Keratinocyte (primary cell): ENCODE measurements at regions not wholly inside any gene's neighbourhood (a gene's known extent, or its start where the extent isn't known, plus 50 kb on each side); places are given as distances from the start of the nearest gene placed in this dataset.

ENCODE experiments used
- DNase-seq: peaks from one replicate; pipeline ENCODE4 v3.0.0-alpha.2; 2011; ENCODE audit warnings: low read depth, missing footprints, low spot score
- FAIRE-seq: peaks from 2 replicates; lab custom pipeline; 2011; peaks lifted over from hg19 to GRCh38; lab: Jason Lieb, UNC
- H2AFZ ChIP-seq: 2 replicates; pipeline ENCODE4 v1.6.0; 2012; ENCODE audit warnings: low read length, control low read depth, inconsistent platforms; ENCODE audit not compliant: control insufficient read depth
- H3K27ac ChIP-seq: 2 replicates; pipeline ENCODE4 v1.5.1; 2011; ENCODE audit warnings: low read length; ENCODE audit not compliant: control insufficient read depth, insufficient read depth
- H3K27me3 ChIP-seq: 3 replicates; pipeline ENCODE4 v1.6.0; 2011; ENCODE audit warnings: low read length; ENCODE audit not compliant: control insufficient read depth, insufficient read depth; ENCODE audit errors: extremely low read depth
- H3K36me3 ChIP-seq, 2 experiments: 2 replicates in 1 of 2; 3 replicates in 1 of 2; pipeline ENCODE4 v1.5.1; 2011; ENCODE audit warnings: low read length in 2 of 2, mild to moderate bottlenecking in 1 of 2; ENCODE audit not compliant: control insufficient read depth in 2 of 2, insufficient read depth in 2 of 2; ENCODE audit errors: extremely low read depth in 1 of 2
- H3K4me1 ChIP-seq: 3 replicates; pipeline ENCODE4 v1.5.1; 2011; ENCODE audit warnings: low read length; ENCODE audit not compliant: control insufficient read depth, insufficient read depth; ENCODE audit errors: extremely low read depth
- H3K4me2 ChIP-seq: 3 replicates; pipeline ENCODE4 v1.6.0; 2011; ENCODE audit warnings: low read depth, low read length; ENCODE audit not compliant: control insufficient read depth, insufficient read depth; ENCODE audit errors: extremely low read depth
- H3K4me3 ChIP-seq, 3 experiments: fragments of 200-600 bp in 1 of 3; sonication (generic) in 1 of 3; 2 replicates in 2 of 3; 3 replicates in 1 of 3; pipeline ENCODE4 v1.5.1; 2011 to 2016; ENCODE audit warnings: low read length in 3 of 3, mild to moderate bottlenecking in 3 of 3, control low read depth in 2 of 3, inconsistent platforms in 1 of 3, low read depth in 1 of 3, mixed read lengths in 1 of 3, mixed run types in 1 of 3, moderate library complexity in 1 of 3; ENCODE audit not compliant: control insufficient read depth in 2 of 3, insufficient read depth in 2 of 3; ENCODE audit errors: extremely low read depth in 1 of 3
- H3K79me2 ChIP-seq: 2 replicates; pipeline ENCODE4 v1.6.0; 2012; ENCODE audit warnings: low read length; ENCODE audit not compliant: control insufficient read depth, insufficient read depth
- H3K9ac ChIP-seq: 3 replicates; pipeline ENCODE4 v1.6.0; 2011; ENCODE audit warnings: low read length; ENCODE audit not compliant: control insufficient read depth, insufficient read depth; ENCODE audit errors: extremely low read depth
- H3K9me1 ChIP-seq: 3 replicates; pipeline ENCODE4 v1.6.0; 2011; ENCODE audit warnings: low read length; ENCODE audit not compliant: control insufficient read depth, insufficient read depth; ENCODE audit errors: extremely low read depth
- H3K9me3 ChIP-seq: 2 replicates; pipeline ENCODE4 v1.5.1; 2012; ENCODE audit warnings: low read depth, low read length; ENCODE audit not compliant: control insufficient read depth
- H4K20me1 ChIP-seq: 3 replicates; pipeline ENCODE4 v1.6.0; 2011; ENCODE audit warnings: low read length; ENCODE audit not compliant: control insufficient read depth, insufficient read depth; ENCODE audit errors: extremely low read depth
- CTCF ChIP-seq, 3 experiments: IDR thresholded peaks in 1 of 3; conservative IDR thresholded peaks in 1 of 3; optimal IDR thresholded peaks in 1 of 3; 2 replicates in 2 of 3; 3 replicates in 1 of 3; pipeline versions ENCODE3 to v1.5.1; 2011; ENCODE audit warnings: low read length in 3 of 3, mild to moderate bottlenecking in 3 of 3, moderate library complexity in 2 of 3, control low read depth in 1 of 3, inconsistent platforms in 1 of 3; ENCODE audit not compliant: insufficient read depth in 2 of 3; ENCODE audit errors: extremely low read depth in 1 of 3
- EZH2 ChIP-seq: IDR thresholded peaks from one replicate; pipeline ENCODE4 v1.6.1; 2012; ENCODE audit warnings: inconsistent platforms, mild to moderate bottlenecking, low read length, moderate library complexity
- dilution Hi-C: fragments of 300-500 bp; cut with MboI; formaldehyde crosslinking; loops from one replicate; pipeline ENCODE4 v1.7.0; 2020; ENCODE audit warnings: low sequenced_read_pairs; ENCODE audit not compliant: extremely low pct_ligation_motif_present

GRCh38 chr1:37102656-37103382 is 68.5 kb upstream of the GRIK3 start:
- Histone ChIP-seq H2AFZ (no peak overlapping the region), H3K4me2 (no peak overlapping the region), H3K9me1 (no peaks in the 10 kb centered on the region), H3K4me1 (no peaks in the 10 kb centered on the region), H3K79me2 (no peaks in the 10 kb centered on the region), H4K20me1 (no peaks in the 10 kb centered on the region), H3K36me3 (no peaks in the 10 kb centered on the region), H3K27ac (no peak overlapping the region), H3K4me3 (no peak overlapping the region), H3K9me3 (no peaks in the 10 kb centered on the region), H3K27me3 (no peaks in the 10 kb centered on the region), H3K9ac (no peak overlapping the region)
- dilution Hi-C loops = no loop called here
- TF ChIP-seq CTCF (optimal IDR thresholded peaks at IDR 0.05 in 1 of 3, IDR thresholded peaks at IDR 0.05 in 1 of 3, conservative IDR thresholded peaks at IDR 0.05 in 1 of 3; ENCODE audit: extremely low read depth in 1 of 3, insufficient read depth in 2 of 3, low read length in 3 of 3) (no peak), EZH2 (no peak)
- FAIRE-seq (no peak), DNase-seq (no peak)

GRCh38 chr1:37105911-37106310 is 71.6 kb upstream of the GRIK3 start:
- Histone ChIP-seq H3K9me1 (no peaks in the 10 kb centered on the region), H4K20me1 (no peaks in the 10 kb centered on the region), H3K9me3 (no peaks in the 10 kb centered on the region), H3K36me3 (no peaks in the 10 kb centered on the region), H3K4me2 (no peak overlapping the region), H2AFZ (no peak overlapping the region), H3K4me1 (no peaks in the 10 kb centered on the region), H3K4me3 (no peak overlapping the region), H3K27me3 (no peaks in the 10 kb centered on the region), H3K9ac (no peak overlapping the region), H3K79me2 (no peaks in the 10 kb centered on the region), H3K27ac (no peak overlapping the region)
- FAIRE-seq = no peak
- TF ChIP-seq EZH2 (no peak), CTCF (optimal IDR thresholded peaks at IDR 0.05 in 1 of 3, IDR thresholded peaks at IDR 0.05 in 1 of 3, conservative IDR thresholded peaks at IDR 0.05 in 1 of 3; ENCODE audit: extremely low read depth in 1 of 3, insufficient read depth in 2 of 3, low read length in 3 of 3) (no peak)
- DNase-seq = no peak
- dilution Hi-C loops = no loop called here
